Muscle of arm (tissue), 1 donor: ENCODE measurements at regions not wholly inside any gene's neighbourhood (a gene's known extent, or its start where the extent isn't known, plus 50 kb on each side); places are given as distances from the start of the nearest gene placed in this dataset.

ENCODE experiments used
- DNase-seq: peaks from one replicate; pipeline ENCODE4 v3.0.0-alpha.2; 2013

DNA sequence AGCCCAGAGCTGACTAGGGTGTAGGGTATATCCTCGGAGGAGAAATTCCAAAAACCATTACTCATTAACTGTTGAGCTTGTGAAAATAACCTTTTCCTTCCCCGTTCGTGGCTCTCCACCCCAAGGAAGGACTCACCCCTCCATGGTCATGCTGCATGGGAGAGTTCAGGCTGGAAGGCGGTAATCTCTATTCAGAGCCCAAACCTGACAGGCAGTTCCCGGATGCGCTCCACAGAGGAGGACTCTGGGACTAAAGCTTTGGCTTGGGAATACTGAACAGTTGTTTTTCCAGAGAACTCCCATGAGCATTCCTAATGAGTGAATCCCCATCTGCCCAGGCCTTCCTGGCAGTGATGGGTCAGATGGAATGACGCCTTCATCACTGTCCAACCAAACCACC lies 125.4 kb downstream of the BCOR start:
- DNase-seq, result no peak

- no peak for DNase-seq
Measured at GRCh38 chrX:39973810-39974209, 123.9 kb downstream of the BCOR start.

GRCh38 chrX:39974270-39974669 lies 123.5 kb downstream of the BCOR start:
- no peak for DNase-seq

GRCh38 chrX:39975101-39975925 lies 122.4 kb downstream of the BCOR start:
- DNase-seq, result no peak

GRCh38 chrX:39981946-39982345 lies 115.8 kb downstream of the BCOR start:
- DNase-seq, result no peak

- no peak for DNase-seq
Measured at GRCh38 chrX:39982948-39983347, 114.8 kb downstream of the BCOR start.

- DNase-seq, result no peak
Measured at GRCh38 chrX:39983715-39984114, 114.0 kb downstream of the BCOR start.

DNA sequence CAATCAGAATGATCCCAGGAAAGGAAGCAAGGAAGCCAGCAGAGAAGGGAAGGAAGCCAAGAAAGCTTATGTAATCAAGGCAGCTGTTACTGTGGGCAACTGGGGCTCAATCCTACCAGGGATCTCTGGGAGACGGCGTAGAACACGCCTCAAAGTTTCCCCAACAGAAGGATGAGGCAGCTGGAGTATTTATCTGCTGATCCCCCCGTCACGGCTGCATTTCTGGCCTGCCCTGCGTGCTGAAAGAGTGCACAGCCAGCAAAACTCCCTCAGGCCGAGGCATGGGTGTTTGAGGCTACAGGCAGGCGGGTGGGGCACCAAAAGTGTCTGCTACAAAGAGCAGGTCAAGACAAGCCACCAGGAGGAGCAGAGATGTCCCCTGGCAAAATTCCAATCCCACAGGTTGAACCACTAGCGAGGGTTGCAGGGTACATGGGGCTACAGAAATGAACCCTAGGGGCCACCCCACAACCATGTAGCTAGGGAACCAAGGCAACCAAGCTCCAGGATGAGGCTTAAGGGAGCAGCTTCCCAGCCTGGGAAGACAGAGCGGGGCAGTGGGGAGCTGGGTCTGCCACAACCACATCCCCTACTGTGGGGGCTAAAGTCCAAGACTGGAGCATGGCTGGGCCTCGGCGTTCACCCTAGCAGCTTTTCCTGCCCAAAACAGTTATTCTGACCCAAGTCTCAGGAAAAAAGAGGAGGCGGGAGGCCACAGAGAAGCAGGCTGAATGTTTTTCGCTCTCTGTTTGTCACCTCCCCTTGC lies 113.4 kb downstream of the BCOR start:
- DNase-seq, result no peak

- DNase-seq, result no peak
Measured at GRCh38 chrX:39985071-39985470, 112.7 kb downstream of the BCOR start.

- no peak for DNase-seq
Measured at GRCh38 chrX:39985551-39985950, 112.2 kb downstream of the BCOR start.

- no peak for DNase-seq
Measured at GRCh38 chrX:39988496-39988895, 109.3 kb downstream of the BCOR start.

GRCh38 chrX:39990388-39990787 lies 107.4 kb downstream of the BCOR start:
- no peak for DNase-seq

DNA sequence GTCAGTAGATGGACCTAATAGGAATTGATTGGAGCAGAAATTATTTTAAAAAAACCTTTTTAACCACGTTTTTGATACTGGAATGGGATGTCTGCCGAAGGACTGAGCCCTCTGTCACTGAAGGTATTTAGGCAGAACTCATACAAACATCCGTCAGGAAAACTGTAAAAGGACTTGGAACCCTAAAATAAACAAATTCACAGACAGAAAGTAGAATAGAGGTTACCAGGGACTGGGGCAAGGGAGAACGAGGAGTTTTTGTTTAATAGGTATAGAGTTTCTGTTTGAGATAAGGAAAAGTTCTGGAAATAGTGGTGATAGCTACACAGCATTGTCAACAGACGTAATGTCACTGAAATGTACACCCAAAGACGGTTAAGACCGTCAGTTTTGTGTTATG lies 105.5 kb downstream of the BCOR start:
- no peak for DNase-seq

DNA sequence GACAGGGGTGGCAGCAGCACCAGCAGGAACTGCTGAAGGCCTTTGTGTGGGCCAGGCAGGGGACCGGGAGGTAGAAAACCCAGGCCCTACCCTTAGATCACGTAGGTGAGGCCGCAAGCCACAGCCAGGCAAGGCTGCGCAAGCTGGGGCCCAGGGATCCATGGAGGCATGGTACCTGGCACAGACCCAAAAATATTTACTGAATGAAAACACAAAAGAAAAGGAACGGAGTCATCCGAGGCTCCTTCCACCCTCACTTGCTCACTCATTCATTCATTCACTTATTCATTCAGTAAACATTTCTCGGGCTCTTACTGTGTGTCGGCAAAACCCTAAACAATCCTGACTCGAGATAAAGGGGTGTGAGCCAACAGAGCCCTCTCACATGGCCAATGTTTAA lies 102.3 kb downstream of the BCOR start:
- DNase-seq, result no peak

GRCh38 chrX:39996536-39996935 lies 101.2 kb downstream of the BCOR start:
- DNase-seq, result no peak

- no peak for DNase-seq
Measured at GRCh38 chrX:39998636-39999406, 98.9 kb downstream of the BCOR start.
